Ishikawa (cell line): ENCODE measurements at regions not wholly inside any gene's neighbourhood (a gene's known extent, or its start where the extent isn't known, plus 50 kb on each side); places are given as distances from the start of the nearest gene placed in this dataset.

Experiments
- FOXM1 ChIP-seq: IDR thresholded peaks from 2 replicates; pipeline ENCODE4 v1.6.1; 2012; ENCODE audit warnings: low read depth, borderline replicate concordance
- TAF1 ChIP-seq: IDR thresholded peaks from 2 replicates; pipeline ENCODE4 v1.6.1; 2012; ENCODE audit warnings: low read depth, mild to moderate bottlenecking
- TEAD4 ChIP-seq: IDR thresholded peaks from 2 replicates; pipeline ENCODE4 v1.6.1; 2012
- YY1 ChIP-seq: IDR thresholded peaks from 2 replicates; pipeline ENCODE4 v1.6.1; 2012; ENCODE audit warnings: low read depth
- TF ChIP-seq, protein P1 (sequence below): IDR thresholded peaks from 2 replicates; pipeline ENCODE4 v1.6.1; 2012; ENCODE audit warnings: low read depth, mild to moderate bottlenecking
- TF ChIP-seq, protein P2 (sequence below): IDR thresholded peaks from 2 replicates; pipeline ENCODE4 v1.6.1; 2012

DNA sequence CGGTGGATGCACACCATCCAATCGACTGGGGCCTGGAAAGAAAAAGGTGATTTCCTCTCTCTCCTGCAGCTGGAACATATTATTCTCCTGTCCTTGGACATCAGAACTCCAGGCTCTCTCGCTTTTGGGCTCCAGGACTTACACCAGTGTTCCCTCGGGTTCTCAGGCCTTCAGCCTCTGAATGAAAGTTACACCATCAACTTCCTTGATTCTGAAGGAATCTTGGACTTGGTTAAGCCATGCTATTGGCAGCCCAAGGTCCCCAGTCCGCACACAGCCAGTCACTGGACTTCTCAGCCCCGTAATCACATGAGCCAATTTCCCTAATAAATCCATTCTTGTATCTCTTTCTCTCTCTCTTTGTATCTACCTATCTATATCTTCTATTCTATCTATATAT, 418.9 kb downstream of the IRS1 start:
- TF ChIP-seq FOXM1, result no peak
- no peak for TF ChIP-seq TAF1
- TF ChIP-seq YY1, result no peak
- TF ChIP-seq, protein P1, sequence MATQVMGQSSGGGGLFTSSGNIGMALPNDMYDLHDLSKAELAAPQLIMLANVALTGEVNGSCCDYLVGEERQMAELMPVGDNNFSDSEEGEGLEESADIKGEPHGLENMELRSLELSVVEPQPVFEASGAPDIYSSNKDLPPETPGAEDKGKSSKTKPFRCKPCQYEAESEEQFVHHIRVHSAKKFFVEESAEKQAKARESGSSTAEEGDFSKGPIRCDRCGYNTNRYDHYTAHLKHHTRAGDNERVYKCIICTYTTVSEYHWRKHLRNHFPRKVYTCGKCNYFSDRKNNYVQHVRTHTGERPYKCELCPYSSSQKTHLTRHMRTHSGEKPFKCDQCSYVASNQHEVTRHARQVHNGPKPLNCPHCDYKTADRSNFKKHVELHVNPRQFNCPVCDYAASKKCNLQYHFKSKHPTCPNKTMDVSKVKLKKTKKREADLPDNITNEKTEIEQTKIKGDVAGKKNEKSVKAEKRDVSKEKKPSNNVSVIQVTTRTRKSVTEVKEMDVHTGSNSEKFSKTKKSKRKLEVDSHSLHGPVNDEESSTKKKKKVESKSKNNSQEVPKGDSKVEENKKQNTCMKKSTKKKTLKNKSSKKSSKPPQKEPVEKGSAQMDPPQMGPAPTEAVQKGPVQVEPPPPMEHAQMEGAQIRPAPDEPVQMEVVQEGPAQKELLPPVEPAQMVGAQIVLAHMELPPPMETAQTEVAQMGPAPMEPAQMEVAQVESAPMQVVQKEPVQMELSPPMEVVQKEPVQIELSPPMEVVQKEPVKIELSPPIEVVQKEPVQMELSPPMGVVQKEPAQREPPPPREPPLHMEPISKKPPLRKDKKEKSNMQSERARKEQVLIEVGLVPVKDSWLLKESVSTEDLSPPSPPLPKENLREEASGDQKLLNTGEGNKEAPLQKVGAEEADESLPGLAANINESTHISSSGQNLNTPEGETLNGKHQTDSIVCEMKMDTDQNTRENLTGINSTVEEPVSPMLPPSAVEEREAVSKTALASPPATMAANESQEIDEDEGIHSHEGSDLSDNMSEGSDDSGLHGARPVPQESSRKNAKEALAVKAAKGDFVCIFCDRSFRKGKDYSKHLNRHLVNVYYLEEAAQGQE, result no peak
- TF ChIP-seq TEAD4, result no peak
- TF ChIP-seq, protein P2, sequence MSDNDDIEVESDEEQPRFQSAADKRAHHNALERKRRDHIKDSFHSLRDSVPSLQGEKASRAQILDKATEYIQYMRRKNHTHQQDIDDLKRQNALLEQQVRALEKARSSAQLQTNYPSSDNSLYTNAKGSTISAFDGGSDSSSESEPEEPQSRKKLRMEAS, result no peak
